ENCODE measurements at regions not wholly inside any gene's neighbourhood (a gene's known extent, or its start where the extent isn't known, plus 50 kb on each side); places are given as distances from the start of the nearest gene placed in this dataset.

DNA sequence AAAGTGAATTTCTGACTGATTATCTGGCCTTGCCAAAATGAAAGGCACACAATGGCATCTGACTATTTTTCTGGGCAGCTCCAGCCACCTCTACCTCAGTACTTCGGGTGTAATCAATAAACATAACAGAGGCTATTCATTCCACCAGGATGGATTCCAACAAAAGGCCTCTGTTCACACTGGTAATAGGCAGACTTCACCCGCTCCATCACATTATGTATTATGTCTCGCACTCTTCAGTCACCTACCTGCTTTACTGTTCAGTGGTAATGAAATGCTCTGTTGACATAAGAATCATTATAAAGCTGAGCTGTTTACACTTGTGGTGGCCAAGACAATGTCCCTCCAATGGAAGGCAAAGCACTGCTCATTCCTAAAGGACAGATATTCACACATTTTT lies 1333.7 kb upstream of the WWC1 start:
- Histone ChIP-seq H3K9me3 (ENCODE audit: control insufficient read depth in 4 of 4, low read length in 3 of 4) (no peaks in the 10 kb centered on the region), H3K27ac (ENCODE audit: low read depth in 1 of 2, low read length in 2 of 2) (no peak overlapping the region), H3K4me1 (ENCODE audit: control insufficient read depth in 4 of 4, insufficient read depth in 4 of 4, low read length in 3 of 4) (no peaks in the 10 kb centered on the region), H3K36me3 (ENCODE audit: control insufficient read depth in 4 of 4, insufficient read depth in 3 of 4, low read depth in 1 of 4, low read length in 3 of 4) (no peaks in the 10 kb centered on the region), H3K27me3 (ENCODE audit: control insufficient read depth in 4 of 4, insufficient read depth in 4 of 4, low read length in 3 of 4) (no peaks in the 10 kb centered on the region), H3K4me3 (ENCODE audit: low read depth in 1 of 3, low read length in 3 of 3) (no peak overlapping the region), H3K9ac (ENCODE audit: low read depth in 1 of 2, low read length in 2 of 2) (no peak overlapping the region)
- WGBS = 73% methylated on average over 3 of the region's 3 CpGs
- DNase-seq (ENCODE audit: low spot score) = no peak
- TF ChIP-seq SP1 (IDR thresholded peaks at IDR 0.05) (no peak), RAD21 (IDR thresholded peaks at IDR 0.05) (no peak), FOXA2 (IDR thresholded peaks at IDR 0.05) (no peak), RXRA (IDR thresholded peaks at IDR 0.05) (no peak), JUND (IDR thresholded peaks at IDR 0.05) (no peak), HNF4G (IDR thresholded peaks at IDR 0.05) (no peak), EGR1 (IDR thresholded peaks at IDR 0.05; ENCODE audit: low read depth in 2 of 2) (no peak), FOXA1 (IDR thresholded peaks at IDR 0.05) (no peak), HNF4A (conservative IDR thresholded peaks at IDR 0.05) (no peak), NR2F2 (IDR thresholded peaks at IDR 0.05) (no peak), GABPA (IDR thresholded peaks at IDR 0.05 in 1 of 2, conservative IDR thresholded peaks at IDR 0.05 in 1 of 2) (no peak), TAF1 (conservative IDR thresholded peaks at IDR 0.05) (no peak), YY1 (IDR thresholded peaks at IDR 0.05) (no peak)
- TF ChIP-seq, protein P1, sequence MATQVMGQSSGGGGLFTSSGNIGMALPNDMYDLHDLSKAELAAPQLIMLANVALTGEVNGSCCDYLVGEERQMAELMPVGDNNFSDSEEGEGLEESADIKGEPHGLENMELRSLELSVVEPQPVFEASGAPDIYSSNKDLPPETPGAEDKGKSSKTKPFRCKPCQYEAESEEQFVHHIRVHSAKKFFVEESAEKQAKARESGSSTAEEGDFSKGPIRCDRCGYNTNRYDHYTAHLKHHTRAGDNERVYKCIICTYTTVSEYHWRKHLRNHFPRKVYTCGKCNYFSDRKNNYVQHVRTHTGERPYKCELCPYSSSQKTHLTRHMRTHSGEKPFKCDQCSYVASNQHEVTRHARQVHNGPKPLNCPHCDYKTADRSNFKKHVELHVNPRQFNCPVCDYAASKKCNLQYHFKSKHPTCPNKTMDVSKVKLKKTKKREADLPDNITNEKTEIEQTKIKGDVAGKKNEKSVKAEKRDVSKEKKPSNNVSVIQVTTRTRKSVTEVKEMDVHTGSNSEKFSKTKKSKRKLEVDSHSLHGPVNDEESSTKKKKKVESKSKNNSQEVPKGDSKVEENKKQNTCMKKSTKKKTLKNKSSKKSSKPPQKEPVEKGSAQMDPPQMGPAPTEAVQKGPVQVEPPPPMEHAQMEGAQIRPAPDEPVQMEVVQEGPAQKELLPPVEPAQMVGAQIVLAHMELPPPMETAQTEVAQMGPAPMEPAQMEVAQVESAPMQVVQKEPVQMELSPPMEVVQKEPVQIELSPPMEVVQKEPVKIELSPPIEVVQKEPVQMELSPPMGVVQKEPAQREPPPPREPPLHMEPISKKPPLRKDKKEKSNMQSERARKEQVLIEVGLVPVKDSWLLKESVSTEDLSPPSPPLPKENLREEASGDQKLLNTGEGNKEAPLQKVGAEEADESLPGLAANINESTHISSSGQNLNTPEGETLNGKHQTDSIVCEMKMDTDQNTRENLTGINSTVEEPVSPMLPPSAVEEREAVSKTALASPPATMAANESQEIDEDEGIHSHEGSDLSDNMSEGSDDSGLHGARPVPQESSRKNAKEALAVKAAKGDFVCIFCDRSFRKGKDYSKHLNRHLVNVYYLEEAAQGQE (IDR thresholded peaks at IDR 0.05) = no peak
- TF ChIP-seq, protein P2, sequence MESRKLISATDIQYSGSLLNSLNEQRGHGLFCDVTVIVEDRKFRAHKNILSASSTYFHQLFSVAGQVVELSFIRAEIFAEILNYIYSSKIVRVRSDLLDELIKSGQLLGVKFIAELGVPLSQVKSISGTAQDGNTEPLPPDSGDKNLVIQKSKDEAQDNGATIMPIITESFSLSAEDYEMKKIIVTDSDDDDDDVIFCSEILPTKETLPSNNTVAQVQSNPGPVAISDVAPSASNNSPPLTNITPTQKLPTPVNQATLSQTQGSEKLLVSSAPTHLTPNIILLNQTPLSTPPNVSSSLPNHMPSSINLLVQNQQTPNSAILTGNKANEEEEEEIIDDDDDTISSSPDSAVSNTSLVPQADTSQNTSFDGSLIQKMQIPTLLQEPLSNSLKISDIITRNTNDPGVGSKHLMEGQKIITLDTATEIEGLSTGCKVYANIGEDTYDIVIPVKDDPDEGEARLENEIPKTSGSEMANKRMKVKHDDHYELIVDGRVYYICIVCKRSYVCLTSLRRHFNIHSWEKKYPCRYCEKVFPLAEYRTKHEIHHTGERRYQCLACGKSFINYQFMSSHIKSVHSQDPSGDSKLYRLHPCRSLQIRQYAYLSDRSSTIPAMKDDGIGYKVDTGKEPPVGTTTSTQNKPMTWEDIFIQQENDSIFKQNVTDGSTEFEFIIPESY (IDR thresholded peaks at IDR 0.05) = no peak
- TF ChIP-seq, protein P3, sequence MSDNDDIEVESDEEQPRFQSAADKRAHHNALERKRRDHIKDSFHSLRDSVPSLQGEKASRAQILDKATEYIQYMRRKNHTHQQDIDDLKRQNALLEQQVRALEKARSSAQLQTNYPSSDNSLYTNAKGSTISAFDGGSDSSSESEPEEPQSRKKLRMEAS (IDR thresholded peaks at IDR 0.05) = no peak
- TF ChIP-seq, protein P4, sequence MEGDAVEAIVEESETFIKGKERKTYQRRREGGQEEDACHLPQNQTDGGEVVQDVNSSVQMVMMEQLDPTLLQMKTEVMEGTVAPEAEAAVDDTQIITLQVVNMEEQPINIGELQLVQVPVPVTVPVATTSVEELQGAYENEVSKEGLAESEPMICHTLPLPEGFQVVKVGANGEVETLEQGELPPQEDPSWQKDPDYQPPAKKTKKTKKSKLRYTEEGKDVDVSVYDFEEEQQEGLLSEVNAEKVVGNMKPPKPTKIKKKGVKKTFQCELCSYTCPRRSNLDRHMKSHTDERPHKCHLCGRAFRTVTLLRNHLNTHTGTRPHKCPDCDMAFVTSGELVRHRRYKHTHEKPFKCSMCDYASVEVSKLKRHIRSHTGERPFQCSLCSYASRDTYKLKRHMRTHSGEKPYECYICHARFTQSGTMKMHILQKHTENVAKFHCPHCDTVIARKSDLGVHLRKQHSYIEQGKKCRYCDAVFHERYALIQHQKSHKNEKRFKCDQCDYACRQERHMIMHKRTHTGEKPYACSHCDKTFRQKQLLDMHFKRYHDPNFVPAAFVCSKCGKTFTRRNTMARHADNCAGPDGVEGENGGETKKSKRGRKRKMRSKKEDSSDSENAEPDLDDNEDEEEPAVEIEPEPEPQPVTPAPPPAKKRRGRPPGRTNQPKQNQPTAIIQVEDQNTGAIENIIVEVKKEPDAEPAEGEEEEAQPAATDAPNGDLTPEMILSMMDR (IDR thresholded peaks at IDR 0.05; ENCODE audit: low read depth, low read length, missing input control) = no peak
- TF ChIP-seq, protein P5, sequence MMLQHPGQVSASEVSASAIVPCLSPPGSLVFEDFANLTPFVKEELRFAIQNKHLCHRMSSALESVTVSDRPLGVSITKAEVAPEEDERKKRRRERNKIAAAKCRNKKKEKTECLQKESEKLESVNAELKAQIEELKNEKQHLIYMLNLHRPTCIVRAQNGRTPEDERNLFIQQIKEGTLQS (IDR thresholded peaks at IDR 0.05) = no peak

Measured in liver (tissue), 8 donors.